Stimulated activated CD8-positive, alpha-beta memory T cell treated with anti-CD3 and anti-CD28 coated beads, Interleukin-7, amount 100 ng/mL, for 48 hours (primary cell): ENCODE measurements at regions not wholly inside any gene's neighbourhood (a gene's known extent, or its start where the extent isn't known, plus 50 kb on each side); places are given as distances from the start of the nearest gene placed in this dataset.

Source experiments
- DNase-seq, 2 donors: peaks; one replicate each; pipeline ENCODE4 v3.0.0-alpha.2; 2020; ENCODE audit warnings: low read depth in 1 of 2; ENCODE audit errors: extremely low read depth in 1 of 2

- no peak for DNase-seq
Measured at GRCh38 chr2:22769497-22769896, 615.5 kb upstream of the KLHL29 start.

GRCh38 chr2:22784566-22784965 lies 600.4 kb upstream of the KLHL29 start:
- DNase-seq: no peak

GRCh38 chr2:22786817-22787216 lies 598.2 kb upstream of the KLHL29 start:
- no peak for DNase-seq

GRCh38 chr2:22787745-22788144 lies 597.2 kb upstream of the KLHL29 start:
- DNase-seq: no peak

GRCh38 chr2:22788749-22789327 lies 596.1 kb upstream of the KLHL29 start:
- DNase-seq: no peak

GRCh38 chr2:22795287-22795866 lies 589.6 kb upstream of the KLHL29 start:
- no peak for DNase-seq

GRCh38 chr2:22798386-22798785 lies 586.6 kb upstream of the KLHL29 start:
- no peak for DNase-seq

GRCh38 chr2:22800412-22800811 lies 584.6 kb upstream of the KLHL29 start:
- DNase-seq: no peak

GRCh38 chr2:22801071-22801470 lies 583.9 kb upstream of the KLHL29 start:
- DNase-seq: no peak

GRCh38 chr2:22801970-22802369 lies 583.0 kb upstream of the KLHL29 start:
- DNase-seq: no peak

- DNase-seq: no peak
Measured at GRCh38 chr2:22807872-22808271, 577.1 kb upstream of the KLHL29 start.

- DNase-seq: no peak
Measured at GRCh38 chr2:22810602-22811001, 574.4 kb upstream of the KLHL29 start.

GRCh38 chr2:22812065-22812680 lies 572.8 kb upstream of the KLHL29 start:
- DNase-seq: no peak

- DNase-seq: no peak
Measured at GRCh38 chr2:22817197-22817596, 567.8 kb upstream of the KLHL29 start.

- no peak for DNase-seq
Measured at GRCh38 chr2:22821458-22821857, 563.5 kb upstream of the KLHL29 start.

GRCh38 chr2:22822835-22823234 lies 562.1 kb upstream of the KLHL29 start:
- DNase-seq: no peak

- no peak for DNase-seq
Measured at GRCh38 chr2:22824618-22825017, 560.4 kb upstream of the KLHL29 start.

- DNase-seq: no peak
Measured at GRCh38 chr2:22826703-22827102, 558.3 kb upstream of the KLHL29 start.

- DNase-seq: no peak
Measured at GRCh38 chr2:22829791-22830190, 555.2 kb upstream of the KLHL29 start.

GRCh38 chr2:22832196-22832595 lies 552.8 kb upstream of the KLHL29 start:
- no peak for DNase-seq

GRCh38 chr2:22838461-22838860 lies 546.5 kb upstream of the KLHL29 start:
- DNase-seq: no peak

GRCh38 chr2:22842205-22842869 lies 542.6 kb upstream of the KLHL29 start:
- no peak for DNase-seq
